ENCODE measurements at regions not wholly inside any gene's neighbourhood (a gene's known extent, or its start where the extent isn't known, plus 50 kb on each side); places are given as distances from the start of the nearest gene placed in this dataset.

- no peaks in the 10 kb centered on the region for H3K36me3 ChIP-seq (replicated peaks in 1 of 2; ENCODE audit: control insufficient read depth in 1 of 2, insufficient read depth in 2 of 2, low read length in 2 of 2)
These were observed 322.0 kb upstream of the LRRC4C start for GRCh38 chr11:41781441-41781840.

GRCh38 chr11:41784513-41785335 is 325.3 kb upstream of the LRRC4C start:
- Histone ChIP-seq H2AFZ (ENCODE audit: insufficient read depth, low read depth, low read length, poor library complexity, severe bottlenecking) (no peak overlapping the region), H3K79me2 (ENCODE audit: insufficient read depth, low read length) (no peaks in the 10 kb centered on the region), H3K9ac (ENCODE audit: insufficient read depth, low read length, poor library complexity, severe bottlenecking) (no peak overlapping the region), H3K4me2 (replicated peaks; ENCODE audit: extremely low read depth, low read length, poor library complexity, severe bottlenecking) (no peak overlapping the region), H3K36me3 (replicated peaks in 1 of 2; ENCODE audit: control insufficient read depth in 1 of 2, insufficient read depth in 2 of 2, low read length in 2 of 2) (no peaks in the 10 kb centered on the region), H3K4me1 (ENCODE audit: control insufficient read depth in 1 of 2, insufficient read depth in 2 of 2, low read length in 2 of 2) (no peaks in the 10 kb centered on the region), H3K9me3 (replicated peaks in 1 of 2; ENCODE audit: control insufficient read depth in 1 of 2, insufficient read depth in 1 of 2, low read length in 2 of 2) (peaks cover 3 to 15% of the 10 kb centered on the region in 2 donors), H4K20me1 (ENCODE audit: insufficient read depth, low read length) (no peaks in the 10 kb centered on the region), H3K27me3 (ENCODE audit: control insufficient read depth in 2 of 2, insufficient read depth in 2 of 2, low read length in 2 of 2) (no peaks in the 10 kb centered on the region), H3K27ac (ENCODE audit: low read depth in 1 of 2, low read length in 2 of 2) (no peak overlapping the region), H3K4me3 (replicated peaks in 1 of 3; ENCODE audit: low read depth in 2 of 3, low read length in 3 of 3) (no peak overlapping the region)
- H3K36me3 Mint-ChIP-seq: no peaks in the 10 kb centered on the region
- no peak overlapping the region for H3K4me3 Mint-ChIP-seq
- H3K27me3 Mint-ChIP-seq (ENCODE audit: low read depth in 3 of 3): no peaks in the 10 kb centered on the region
- intact Hi-C loops (cut with micrococcal nuclease): no loop called here
- TF ChIP-seq CTCF (IDR thresholded peaks at IDR 0.05): no peak
- H3K27ac Mint-ChIP-seq: no peak overlapping the region
- no peak for DNase-seq
- no peaks in the 10 kb centered on the region for H3K4me1 Mint-ChIP-seq
- 60% methylated on average over 1 of the region's 3 CpGs for WGBS (ENCODE audit: insufficient coverage)
- peaks cover 2 to 26% (median 6%) of the 10 kb centered on the region in 7 donors for H3K9me3 Mint-ChIP-seq

More at GRCh38 chr11:41781441-41781840, 322.0 kb upstream of the LRRC4C start:
- Mint-ChIP-seq H3K4me3 (no peak overlapping the region), H3K27me3 (ENCODE audit: low read depth in 3 of 3) (peaks cover 0 to 2% (median 0%) of the 10 kb centered on the region in 3 donors), H3K4me1 (no peaks in the 10 kb centered on the region), H3K36me3 (no peaks in the 10 kb centered on the region), H3K27ac (no peak overlapping the region), H3K9me3 (peaks cover 0 to 18% (median 6%) of the 10 kb centered on the region in 7 donors)
- Histone ChIP-seq H4K20me1 (ENCODE audit: insufficient read depth, low read length) (no peaks in the 10 kb centered on the region), H3K4me3 (replicated peaks in 1 of 3; ENCODE audit: low read depth in 2 of 3, low read length in 3 of 3) (no peak overlapping the region), H2AFZ (ENCODE audit: insufficient read depth, low read depth, low read length, poor library complexity, severe bottlenecking) (no peak overlapping the region), H3K9me3 (replicated peaks in 1 of 2; ENCODE audit: control insufficient read depth in 1 of 2, insufficient read depth in 1 of 2, low read length in 2 of 2) (peaks cover 5 to 10% of the 10 kb centered on the region in 2 donors), H3K4me2 (replicated peaks; ENCODE audit: extremely low read depth, low read length, poor library complexity, severe bottlenecking) (no peak overlapping the region), H3K4me1 (ENCODE audit: control insufficient read depth in 1 of 2, insufficient read depth in 2 of 2, low read length in 2 of 2) (no peaks in the 10 kb centered on the region), H3K27ac (ENCODE audit: low read depth in 1 of 2, low read length in 2 of 2) (no peak overlapping the region), H3K79me2 (ENCODE audit: insufficient read depth, low read length) (no peaks in the 10 kb centered on the region), H3K27me3 (ENCODE audit: control insufficient read depth in 2 of 2, insufficient read depth in 2 of 2, low read length in 2 of 2) (no peaks in the 10 kb centered on the region), H3K9ac (ENCODE audit: insufficient read depth, low read length, poor library complexity, severe bottlenecking) (no peak overlapping the region)
- intact Hi-C loops (cut with micrococcal nuclease): no loop called here
- DNase-seq: no peak
- TF ChIP-seq CTCF (IDR thresholded peaks at IDR 0.05): no peak
- no CpG with 5 or more reads among the region's 2 CpGs for WGBS (ENCODE audit: insufficient coverage)
